Lower leg skin (tissue), 3 donors: ENCODE measurements at regions not wholly inside any gene's neighbourhood (a gene's known extent, or its start where the extent isn't known, plus 50 kb on each side); places are given as distances from the start of the nearest gene placed in this dataset.

Experiments
- POLR2A ChIP-seq, 2 donors: fragments of 450-650 bp; IDR thresholded peaks; one replicate each; pipeline ENCODE4 v1.6.1; 2016 to 2017; ENCODE audit warnings: antibody characterized with exemption in 2 of 2, mild to moderate bottlenecking in 1 of 2, moderate library complexity in 1 of 2
- TF ChIP-seq, protein P1 (sequence below), 3 donors: fragments of 450-650 bp; IDR thresholded peaks; one replicate each; pipeline ENCODE4 v1.5.1; 2016; ENCODE audit warnings: antibody characterized with exemption in 3 of 3, mild to moderate bottlenecking in 3 of 3, moderate library complexity in 2 of 3

DNA sequence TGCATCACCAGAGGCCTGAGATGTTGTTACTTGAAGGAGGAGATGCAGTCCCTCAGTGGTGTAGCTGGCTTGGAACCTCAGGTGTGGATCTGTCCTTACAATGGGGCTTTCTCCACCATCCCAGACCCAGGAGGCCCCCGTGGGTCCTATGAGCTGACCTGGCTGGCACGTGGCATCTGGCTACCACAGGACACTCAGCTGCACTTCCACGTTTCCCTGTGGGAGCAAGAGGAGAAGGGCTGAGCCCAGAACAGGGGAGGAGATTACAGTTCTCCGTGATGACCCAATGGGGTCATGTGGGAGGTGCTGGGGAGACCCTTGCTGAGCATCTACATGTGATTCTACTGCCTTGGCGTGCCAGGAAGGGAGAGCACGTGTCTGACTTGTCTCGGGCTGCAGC is 1448.4 kb downstream of the TBC1D22A start:
- TF ChIP-seq, protein P1, sequence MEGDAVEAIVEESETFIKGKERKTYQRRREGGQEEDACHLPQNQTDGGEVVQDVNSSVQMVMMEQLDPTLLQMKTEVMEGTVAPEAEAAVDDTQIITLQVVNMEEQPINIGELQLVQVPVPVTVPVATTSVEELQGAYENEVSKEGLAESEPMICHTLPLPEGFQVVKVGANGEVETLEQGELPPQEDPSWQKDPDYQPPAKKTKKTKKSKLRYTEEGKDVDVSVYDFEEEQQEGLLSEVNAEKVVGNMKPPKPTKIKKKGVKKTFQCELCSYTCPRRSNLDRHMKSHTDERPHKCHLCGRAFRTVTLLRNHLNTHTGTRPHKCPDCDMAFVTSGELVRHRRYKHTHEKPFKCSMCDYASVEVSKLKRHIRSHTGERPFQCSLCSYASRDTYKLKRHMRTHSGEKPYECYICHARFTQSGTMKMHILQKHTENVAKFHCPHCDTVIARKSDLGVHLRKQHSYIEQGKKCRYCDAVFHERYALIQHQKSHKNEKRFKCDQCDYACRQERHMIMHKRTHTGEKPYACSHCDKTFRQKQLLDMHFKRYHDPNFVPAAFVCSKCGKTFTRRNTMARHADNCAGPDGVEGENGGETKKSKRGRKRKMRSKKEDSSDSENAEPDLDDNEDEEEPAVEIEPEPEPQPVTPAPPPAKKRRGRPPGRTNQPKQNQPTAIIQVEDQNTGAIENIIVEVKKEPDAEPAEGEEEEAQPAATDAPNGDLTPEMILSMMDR (IDR thresholded peaks at IDR 0.05), result no peak
- TF ChIP-seq POLR2A (IDR thresholded peaks at IDR 0.05), result no peak
